ENCODE measurements at regions not wholly inside any gene's neighbourhood (a gene's known extent, or its start where the extent isn't known, plus 50 kb on each side); places are given as distances from the start of the nearest gene placed in this dataset.
"Not testable (repeated sequence)": the region's sequence is repeated elsewhere in the genome, so short reads cannot be mapped to it uniquely, and the experiment has no call there.

DNA sequence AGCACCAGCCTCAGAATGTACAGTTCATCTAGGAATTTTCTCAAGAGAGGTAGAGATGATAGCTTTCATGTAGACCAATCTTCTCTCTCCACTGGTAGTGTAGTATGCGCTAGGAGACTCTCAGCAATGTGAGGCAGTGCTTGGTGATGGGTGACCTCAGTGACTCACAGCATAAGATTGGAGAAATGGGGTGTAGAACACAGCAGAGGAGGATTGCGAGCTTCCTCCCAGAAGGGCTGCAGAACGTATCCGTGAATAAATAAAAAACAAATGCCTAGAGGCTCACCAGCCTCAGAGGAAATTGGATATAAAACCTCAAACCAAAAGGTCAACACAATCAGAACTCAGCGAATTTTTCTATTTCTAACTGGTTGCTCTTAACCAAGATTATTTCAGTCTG lies 182.9 kb upstream of the RXFP2 start:
- no peaks in the 10 kb centered on the region for H3K9me2 ChIP-seq (replicated peaks; ENCODE audit: low read length)
- H3K27ac ChIP-seq (ENCODE audit: low read length) = no peak overlapping the region
- no peak overlapping the region for H3K9ac ChIP-seq (ENCODE audit: low read length)
- POLR2A ChIA-PET (ENCODE audit: unreplicated experiment) = no interaction called here
- H3K27me3 ChIP-seq (ENCODE audit: low read length) = no peaks in the 10 kb centered on the region
- ATAC-seq (no peak), DNase-seq (no peak)
- no peaks in the 10 kb centered on the region for H3K79me2 ChIP-seq (ENCODE audit: low read length)
- intact Hi-C loops (cut with micrococcal nuclease) = no loop called here
- H2AFZ ChIP-seq (ENCODE audit: low read length) = no peak overlapping the region
- TF ChIP-seq EZH2phosphoT487 (IDR thresholded peaks at IDR 0.05; ENCODE audit: borderline replicate concordance, low read length) (no peak), EZH2 (IDR thresholded peaks at IDR 0.05; ENCODE audit: low read length, unreplicated experiment) (no peak)
- TF ChIP-seq, protein P1, sequence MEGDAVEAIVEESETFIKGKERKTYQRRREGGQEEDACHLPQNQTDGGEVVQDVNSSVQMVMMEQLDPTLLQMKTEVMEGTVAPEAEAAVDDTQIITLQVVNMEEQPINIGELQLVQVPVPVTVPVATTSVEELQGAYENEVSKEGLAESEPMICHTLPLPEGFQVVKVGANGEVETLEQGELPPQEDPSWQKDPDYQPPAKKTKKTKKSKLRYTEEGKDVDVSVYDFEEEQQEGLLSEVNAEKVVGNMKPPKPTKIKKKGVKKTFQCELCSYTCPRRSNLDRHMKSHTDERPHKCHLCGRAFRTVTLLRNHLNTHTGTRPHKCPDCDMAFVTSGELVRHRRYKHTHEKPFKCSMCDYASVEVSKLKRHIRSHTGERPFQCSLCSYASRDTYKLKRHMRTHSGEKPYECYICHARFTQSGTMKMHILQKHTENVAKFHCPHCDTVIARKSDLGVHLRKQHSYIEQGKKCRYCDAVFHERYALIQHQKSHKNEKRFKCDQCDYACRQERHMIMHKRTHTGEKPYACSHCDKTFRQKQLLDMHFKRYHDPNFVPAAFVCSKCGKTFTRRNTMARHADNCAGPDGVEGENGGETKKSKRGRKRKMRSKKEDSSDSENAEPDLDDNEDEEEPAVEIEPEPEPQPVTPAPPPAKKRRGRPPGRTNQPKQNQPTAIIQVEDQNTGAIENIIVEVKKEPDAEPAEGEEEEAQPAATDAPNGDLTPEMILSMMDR (conservative IDR thresholded peaks at IDR 0.05; ENCODE audit: low read depth, low read length) = no peak
- no TSS peak for BruUV-seq (replicated peaks)
- no peaks in the 10 kb centered on the region for H3K9me3 ChIP-seq (ENCODE audit: low read length)
- no peaks in the 10 kb centered on the region for H3K36me3 ChIP-seq (ENCODE audit: low read depth, low read length)
- H3K4me2 ChIP-seq (ENCODE audit: low read length) = no peak overlapping the region
- no peaks in the 10 kb centered on the region for H3K4me1 ChIP-seq (ENCODE audit: insufficient read depth, low read length)
- CTCF ChIA-PET = no interaction called here
- no peaks in the 10 kb centered on the region for H3F3A ChIP-seq (ENCODE audit: low read length, unreplicated experiment)
- H4K20me1 ChIP-seq (ENCODE audit: low read length) = no peaks in the 10 kb centered on the region
- H3K4me3 ChIP-seq (ENCODE audit: low read length) = no peak overlapping the region

DNA sequence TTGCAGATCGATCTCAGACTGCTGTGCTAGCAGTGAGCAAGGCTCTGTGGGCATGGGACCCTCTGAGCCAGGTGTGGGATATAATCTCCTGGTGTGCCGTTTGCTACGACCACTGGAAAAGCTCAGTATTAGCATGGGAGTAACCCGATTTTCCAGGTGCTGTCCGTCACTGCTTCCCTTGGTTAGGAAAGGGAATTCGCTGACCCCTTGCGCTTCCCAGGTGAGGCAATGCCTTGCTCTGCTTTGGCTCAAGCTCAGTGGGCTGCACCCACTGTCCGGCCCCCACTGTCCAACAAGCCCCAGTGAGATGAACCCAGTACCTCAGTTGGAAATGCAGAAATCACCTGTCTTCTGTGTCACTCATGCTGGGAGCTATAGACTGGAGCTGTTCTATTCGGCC lies 155.1 kb upstream of the RXFP2 start:
- H3K79me2 ChIP-seq (ENCODE audit: low read length); ATAC-seq; POLR2A ChIA-PET (ENCODE audit: unreplicated experiment); H3K9ac ChIP-seq (ENCODE audit: low read length); H3K27ac ChIP-seq (ENCODE audit: low read length); H3K9me3 ChIP-seq (ENCODE audit: low read length); H3K27me3 ChIP-seq (ENCODE audit: low read length); H3K4me3 ChIP-seq (ENCODE audit: low read length); BruUV-seq (replicated peaks); H3K9me2 ChIP-seq (replicated peaks; ENCODE audit: low read length); H3K4me2 ChIP-seq (ENCODE audit: low read length); H4K20me1 ChIP-seq (ENCODE audit: low read length); H3F3A ChIP-seq (ENCODE audit: low read length, unreplicated experiment); CTCF ChIA-PET; H3K4me1 ChIP-seq (ENCODE audit: insufficient read depth, low read length); DNase-seq; H2AFZ ChIP-seq (ENCODE audit: low read length); intact Hi-C loops (cut with micrococcal nuclease); H3K36me3 ChIP-seq (ENCODE audit: low read depth, low read length): not testable (repeated sequence)

DNA sequence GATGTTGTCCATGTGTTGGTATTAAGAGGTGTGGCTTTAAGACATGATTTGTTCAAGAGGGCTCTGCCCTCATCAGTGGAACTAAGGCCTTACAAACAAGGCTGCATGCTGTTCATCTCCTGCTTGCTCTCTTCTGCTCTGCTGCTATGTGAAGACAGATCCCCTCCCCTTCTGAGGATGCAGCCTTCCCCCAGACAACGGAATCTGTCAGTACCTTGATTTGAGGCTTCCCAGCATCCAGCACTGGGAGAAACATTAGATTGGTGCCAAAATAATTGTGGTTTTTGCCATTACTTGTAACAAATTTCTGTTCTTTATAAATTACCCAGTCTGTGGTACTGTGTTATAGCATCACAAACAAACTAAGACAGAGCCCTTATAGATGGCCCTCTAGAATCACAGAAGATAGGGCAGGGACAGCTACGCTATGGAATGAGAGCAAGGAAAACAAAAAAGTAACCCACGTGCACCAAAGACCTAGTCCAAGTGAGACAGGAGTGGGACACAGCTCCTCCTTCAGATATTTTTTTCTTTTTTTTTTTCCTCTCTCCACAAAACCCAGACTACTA lies 151.5 kb upstream of the RXFP2 start:
- H3K9ac ChIP-seq (ENCODE audit: low read length) = no peak overlapping the region
- DNase-seq = no peak
- no peaks in the 10 kb centered on the region for H3F3A ChIP-seq (ENCODE audit: low read length, unreplicated experiment)
- H3K9me2 ChIP-seq (replicated peaks; ENCODE audit: low read length) = no peaks in the 10 kb centered on the region
- ChIA-PET CTCF (no interaction called here), POLR2A (ENCODE audit: unreplicated experiment) (no interaction called here)
- no peaks in the 10 kb centered on the region for H3K9me3 ChIP-seq (ENCODE audit: low read length)
- no peak overlapping the region for H2AFZ ChIP-seq (ENCODE audit: low read length)
- H3K4me2 ChIP-seq (ENCODE audit: low read length) = no peak overlapping the region
- intact Hi-C loops (cut with micrococcal nuclease) = no loop called here
- no peaks in the 10 kb centered on the region for H3K4me1 ChIP-seq (ENCODE audit: insufficient read depth, low read length)
- 0 out of 2 replicates have a peak, but pooled peaks cover 2% of the 10 kb centered on the region for H3K27me3 ChIP-seq (ENCODE audit: low read length)
- no TSS peak for BruUV-seq (replicated peaks)
- no peak for TF ChIP-seq EZH2phosphoT487 (IDR thresholded peaks at IDR 0.05; ENCODE audit: borderline replicate concordance, low read length)
- TF ChIP-seq EZH2 (IDR thresholded peaks at IDR 0.05; ENCODE audit: low read length, unreplicated experiment) = no peak
- TF ChIP-seq, protein P1 (conservative IDR thresholded peaks at IDR 0.05; ENCODE audit: low read depth, low read length) = no peak
- H4K20me1 ChIP-seq (ENCODE audit: low read length) = no peaks in the 10 kb centered on the region
- ATAC-seq = no peak
- no peaks in the 10 kb centered on the region for H3K36me3 ChIP-seq (ENCODE audit: low read depth, low read length)
- H3K4me3 ChIP-seq (ENCODE audit: low read length) = no peak overlapping the region
- H3K27ac ChIP-seq (ENCODE audit: low read length) = no peak overlapping the region
- no peaks in the 10 kb centered on the region for H3K79me2 ChIP-seq (ENCODE audit: low read length)
